ENCODE measurements at regions not wholly inside any gene's neighbourhood (a gene's known extent, or its start where the extent isn't known, plus 50 kb on each side); places are given as distances from the start of the nearest gene placed in this dataset.

DNA sequence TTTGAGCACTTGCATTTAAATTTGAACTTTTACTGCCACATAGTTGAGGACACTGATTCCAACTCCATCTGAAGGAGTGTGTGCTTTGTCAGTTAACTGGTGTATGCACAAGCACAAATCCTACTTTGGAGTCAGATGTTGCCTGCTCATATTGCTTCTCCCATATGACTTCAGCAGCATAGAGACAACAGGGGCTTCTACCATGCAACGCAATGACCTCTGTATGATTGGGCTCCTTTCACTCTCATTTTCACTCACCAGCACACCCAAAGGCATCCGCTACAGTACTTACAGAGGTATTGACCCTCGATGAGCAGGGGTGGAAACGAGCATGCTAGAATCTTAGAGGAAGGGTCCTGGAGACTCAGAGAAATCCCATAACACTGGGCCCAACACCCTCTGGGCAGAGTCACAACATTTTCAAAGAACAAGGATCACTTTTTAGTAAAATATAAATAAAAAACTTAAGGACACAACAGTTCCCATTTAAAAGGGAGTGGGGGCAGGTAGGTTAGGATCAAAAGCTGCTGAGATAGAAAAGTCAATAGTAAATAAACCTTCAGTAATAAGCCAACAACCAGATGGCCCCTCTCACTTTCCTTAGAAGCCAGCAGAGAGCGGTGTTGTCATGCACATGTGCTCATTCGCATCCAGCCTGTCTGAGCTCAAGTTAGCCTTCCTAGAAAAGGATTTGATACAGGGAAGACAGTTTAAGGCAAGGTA, 203.8 kb downstream of the SNCAIP start:
- TF ChIP-seq, protein P1, sequence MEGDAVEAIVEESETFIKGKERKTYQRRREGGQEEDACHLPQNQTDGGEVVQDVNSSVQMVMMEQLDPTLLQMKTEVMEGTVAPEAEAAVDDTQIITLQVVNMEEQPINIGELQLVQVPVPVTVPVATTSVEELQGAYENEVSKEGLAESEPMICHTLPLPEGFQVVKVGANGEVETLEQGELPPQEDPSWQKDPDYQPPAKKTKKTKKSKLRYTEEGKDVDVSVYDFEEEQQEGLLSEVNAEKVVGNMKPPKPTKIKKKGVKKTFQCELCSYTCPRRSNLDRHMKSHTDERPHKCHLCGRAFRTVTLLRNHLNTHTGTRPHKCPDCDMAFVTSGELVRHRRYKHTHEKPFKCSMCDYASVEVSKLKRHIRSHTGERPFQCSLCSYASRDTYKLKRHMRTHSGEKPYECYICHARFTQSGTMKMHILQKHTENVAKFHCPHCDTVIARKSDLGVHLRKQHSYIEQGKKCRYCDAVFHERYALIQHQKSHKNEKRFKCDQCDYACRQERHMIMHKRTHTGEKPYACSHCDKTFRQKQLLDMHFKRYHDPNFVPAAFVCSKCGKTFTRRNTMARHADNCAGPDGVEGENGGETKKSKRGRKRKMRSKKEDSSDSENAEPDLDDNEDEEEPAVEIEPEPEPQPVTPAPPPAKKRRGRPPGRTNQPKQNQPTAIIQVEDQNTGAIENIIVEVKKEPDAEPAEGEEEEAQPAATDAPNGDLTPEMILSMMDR (conservative IDR thresholded peaks at IDR 0.05), result peak; percentile 86
- no peak for TF ChIP-seq ZFX (IDR thresholded peaks at IDR 0.05)
